ENCODE measurements at regions not wholly inside any gene's neighbourhood (a gene's known extent, or its start where the extent isn't known, plus 50 kb on each side); places are given as distances from the start of the nearest gene placed in this dataset.

GRCh38 chr10:132136689-132137088, 50.1 kb upstream of the DPYSL4 start (continued):
- TF ChIP-seq EP300 (IDR thresholded peaks at IDR 0.05; ENCODE audit: low read depth in 2 of 2, low read length in 2 of 2): no peak
- TF ChIP-seq EP300 (CRISPR knock-in tag; IDR thresholded peaks at IDR 0.05; ENCODE audit: borderline replicate concordance): no peak
- TF ChIP-seq U2AF1 (optimal IDR thresholded peaks at IDR 0.05; ENCODE audit: low read depth, low read length): no peak

All from HepG2 (cell line).